Chondrocyte (in vitro differentiated cells): ENCODE measurements at regions not wholly inside any gene's neighbourhood (a gene's known extent, or its start where the extent isn't known, plus 50 kb on each side); places are given as distances from the start of the nearest gene placed in this dataset.

ENCODE experiments used
- DNase-seq: peaks from one replicate; pipeline ENCODE4 v3.0.0; 2021; ENCODE audit warnings: mixed read lengths, low spot score
- H3K27ac Mint-ChIP-seq: one replicate; pipeline ENCODE4 v1.8.0; 2021; ENCODE audit warnings: mild to moderate bottlenecking, moderate library complexity, mixed read lengths; ENCODE audit not compliant: unreplicated experiment
- H3K27me3 Mint-ChIP-seq: 2 replicates; pipeline ENCODE4 v1.8.0; 2021; ENCODE audit warnings: low read depth, mixed read lengths
- H3K36me3 Mint-ChIP-seq: 2 replicates; pipeline ENCODE4 v1.8.0; 2021; ENCODE audit warnings: low read depth, mixed read lengths
- H3K4me1 Mint-ChIP-seq: 2 replicates; pipeline ENCODE4 v1.8.0; 2021; ENCODE audit warnings: low read depth, mild to moderate bottlenecking, mixed read lengths
- H3K4me3 Mint-ChIP-seq: one replicate; pipeline ENCODE4 v1.8.0; 2021; ENCODE audit warnings: mild to moderate bottlenecking, moderate library complexity, mixed read lengths; ENCODE audit not compliant: unreplicated experiment
- H3K9me3 Mint-ChIP-seq: 2 replicates; pipeline ENCODE4 v1.8.0; 2021; ENCODE audit warnings: low read depth, mixed read lengths
- TF ChIP-seq, protein P1 (sequence below): fragments of 200-600 bp; sonication (generic); IDR thresholded peaks from 2 replicates; pipeline ENCODE4 v1.5.0; 2021; ENCODE audit warnings: antibody characterized with exemption, mild to moderate bottlenecking, moderate library complexity

GRCh38 chr10:105725007-105725406 lies 1083.9 kb downstream of the SORCS3 start:
- Mint-ChIP-seq H3K27me3 (no peaks in the 10 kb centered on the region), H3K36me3 (peaks cover 3% of the 10 kb centered on the region), H3K9me3 (peaks cover 6% of the 10 kb centered on the region), H3K4me1 (no peaks in the 10 kb centered on the region), H3K4me3 (no peak overlapping the region), H3K27ac (no peak overlapping the region)
- TF ChIP-seq, protein P1, sequence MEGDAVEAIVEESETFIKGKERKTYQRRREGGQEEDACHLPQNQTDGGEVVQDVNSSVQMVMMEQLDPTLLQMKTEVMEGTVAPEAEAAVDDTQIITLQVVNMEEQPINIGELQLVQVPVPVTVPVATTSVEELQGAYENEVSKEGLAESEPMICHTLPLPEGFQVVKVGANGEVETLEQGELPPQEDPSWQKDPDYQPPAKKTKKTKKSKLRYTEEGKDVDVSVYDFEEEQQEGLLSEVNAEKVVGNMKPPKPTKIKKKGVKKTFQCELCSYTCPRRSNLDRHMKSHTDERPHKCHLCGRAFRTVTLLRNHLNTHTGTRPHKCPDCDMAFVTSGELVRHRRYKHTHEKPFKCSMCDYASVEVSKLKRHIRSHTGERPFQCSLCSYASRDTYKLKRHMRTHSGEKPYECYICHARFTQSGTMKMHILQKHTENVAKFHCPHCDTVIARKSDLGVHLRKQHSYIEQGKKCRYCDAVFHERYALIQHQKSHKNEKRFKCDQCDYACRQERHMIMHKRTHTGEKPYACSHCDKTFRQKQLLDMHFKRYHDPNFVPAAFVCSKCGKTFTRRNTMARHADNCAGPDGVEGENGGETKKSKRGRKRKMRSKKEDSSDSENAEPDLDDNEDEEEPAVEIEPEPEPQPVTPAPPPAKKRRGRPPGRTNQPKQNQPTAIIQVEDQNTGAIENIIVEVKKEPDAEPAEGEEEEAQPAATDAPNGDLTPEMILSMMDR = no peak
- no peak for DNase-seq

DNA sequence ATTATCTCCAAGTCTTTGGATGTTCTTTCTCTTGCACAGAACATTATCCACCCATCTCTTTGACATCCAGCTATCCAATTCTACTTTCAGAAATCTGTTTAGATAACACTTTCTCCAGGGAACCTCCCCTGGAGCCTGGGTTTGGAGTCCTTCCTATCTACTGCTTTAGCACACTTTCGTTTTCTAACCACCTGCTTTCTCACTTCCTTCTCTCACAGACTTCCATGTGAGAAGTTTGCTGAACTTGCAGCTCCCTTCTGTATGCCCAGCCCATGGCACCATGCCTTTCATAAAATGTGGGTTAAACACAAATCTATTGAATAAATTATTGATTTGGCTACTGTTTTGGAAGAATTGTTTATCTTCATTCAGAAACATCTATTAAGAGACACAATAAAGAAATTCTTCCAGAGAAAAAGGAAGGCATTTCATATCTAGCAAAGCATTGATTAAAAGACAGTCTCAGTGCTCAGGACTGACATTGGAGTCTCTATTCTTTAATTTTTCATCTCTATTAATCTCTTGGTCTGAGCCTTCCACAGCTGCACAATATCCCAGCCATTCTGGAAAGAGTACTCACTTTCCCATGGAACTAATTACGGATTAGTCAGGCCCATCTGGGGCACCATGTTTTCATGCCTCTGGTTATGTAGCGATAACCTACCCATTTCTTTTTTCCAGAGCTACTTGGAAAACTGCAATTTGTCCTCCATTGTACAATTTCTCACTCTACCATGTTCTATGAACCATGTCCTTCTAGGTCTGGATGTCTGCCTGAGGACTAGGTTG lies 1077.3 kb downstream of the SORCS3 start:
- Mint-ChIP-seq H3K36me3 (no peaks in the 10 kb centered on the region), H3K27ac (no peak overlapping the region), H3K9me3 (peaks cover 30% of the 10 kb centered on the region), H3K4me1 (no peaks in the 10 kb centered on the region), H3K4me3 (no peak overlapping the region), H3K27me3 (no peaks in the 10 kb centered on the region)
- TF ChIP-seq, protein P1 = no peak
- no peak for DNase-seq

DNA sequence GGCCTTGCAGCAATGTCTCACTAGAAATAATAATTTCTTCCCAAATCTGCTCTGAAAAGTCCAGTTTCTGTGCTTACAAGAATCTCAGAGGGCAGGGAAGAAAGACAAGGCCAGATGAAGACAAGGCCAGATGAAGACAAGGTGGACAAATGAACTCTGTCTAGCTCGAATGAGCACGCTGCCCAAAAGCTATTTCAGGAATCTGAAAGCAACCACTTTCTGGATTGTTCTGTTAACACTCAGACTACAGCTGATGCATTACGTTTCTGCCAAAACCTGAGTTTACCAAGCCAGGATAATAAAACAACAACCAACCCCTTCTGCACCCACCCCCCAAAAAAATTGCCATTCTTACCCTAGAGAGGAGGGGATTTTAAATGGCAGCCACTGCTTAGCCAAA lies 1073.6 kb downstream of the SORCS3 start:
- no peaks in the 10 kb centered on the region for H3K36me3 Mint-ChIP-seq

GRCh38 chr10:105707603-105708002 lies 1066.5 kb downstream of the SORCS3 start:
- H3K36me3 Mint-ChIP-seq = no peaks in the 10 kb centered on the region
- H3K4me3 Mint-ChIP-seq = no peak overlapping the region
- DNase-seq = no peak
- H3K9me3 Mint-ChIP-seq = peaks cover 26% of the 10 kb centered on the region
- H3K4me1 Mint-ChIP-seq = no peaks in the 10 kb centered on the region
- no peaks in the 10 kb centered on the region for H3K27me3 Mint-ChIP-seq
- TF ChIP-seq, protein P1 = no peak
- no peak overlapping the region for H3K27ac Mint-ChIP-seq

More for the DNA sequence above, 1073.6 kb downstream of the SORCS3 start:
- H3K4me1 Mint-ChIP-seq = no peaks in the 10 kb centered on the region
- peaks cover 50% of the 10 kb centered on the region for H3K9me3 Mint-ChIP-seq
- no peak for DNase-seq
- no peaks in the 10 kb centered on the region for H3K27me3 Mint-ChIP-seq
- TF ChIP-seq, protein P1 = no peak
- H3K4me3 Mint-ChIP-seq = no peak overlapping the region
- H3K27ac Mint-ChIP-seq = no peak overlapping the region

GRCh38 chr10:105706281-105707026 lies 1065.4 kb downstream of the SORCS3 start:
- TF ChIP-seq, protein P1 = no peak
- Mint-ChIP-seq H3K4me1 (no peaks in the 10 kb centered on the region), H3K27me3 (no peaks in the 10 kb centered on the region), H3K36me3 (no peaks in the 10 kb centered on the region), H3K27ac (no peak overlapping the region), H3K9me3 (peaks cover 21% of the 10 kb centered on the region), H3K4me3 (no peak overlapping the region)
- no peak for DNase-seq
